ENCODE measurements at regions not wholly inside any gene's neighbourhood (a gene's known extent, or its start where the extent isn't known, plus 50 kb on each side); places are given as distances from the start of the nearest gene placed in this dataset.

- no peak for TF ChIP-seq POLR2AphosphoS5 (IDR thresholded peaks at IDR 0.05)
- no peak for TF ChIP-seq POLR2A (IDR thresholded peaks at IDR 0.05; ENCODE audit: low read depth)
- no peak for TF ChIP-seq EP300 (IDR thresholded peaks at IDR 0.05)
These were observed 144.3 kb upstream of the TENT5A start for GRCh38 chr6:81896525-81897503.
